Trophoblast cell (in vitro differentiated cells and primary cell): ENCODE measurements at regions not wholly inside any gene's neighbourhood (a gene's known extent, or its start where the extent isn't known, plus 50 kb on each side); places are given as distances from the start of the nearest gene placed in this dataset.

ENCODE experiments used
- DNase-seq, 2 donors: peaks; one replicate each; pipeline ENCODE4 v3.0.0-alpha.2; 2016
- H2AFZ ChIP-seq: 2 replicates; pipeline ENCODE4 v1.6.1; 2013; ENCODE audit warnings: low read length, moderate library complexity, mild to moderate bottlenecking; ENCODE audit not compliant: insufficient read depth, poor library complexity
- H2AK5ac ChIP-seq: 2 replicates; pipeline ENCODE4 v1.6.1; 2013; ENCODE audit warnings: mild to moderate bottlenecking, low read length
- H2BK120ac ChIP-seq: 2 replicates; pipeline ENCODE4 v1.6.1; 2013; ENCODE audit warnings: low read length, mild to moderate bottlenecking, moderate library complexity; ENCODE audit not compliant: insufficient read depth, poor library complexity
- H2BK12ac ChIP-seq: 2 replicates; pipeline ENCODE4 v1.6.1; 2013; ENCODE audit warnings: mild to moderate bottlenecking, low read length, moderate library complexity
- H2BK5ac ChIP-seq: 2 replicates; pipeline ENCODE4 v1.6.1; 2013; ENCODE audit warnings: low read length, low read depth, moderate library complexity, mild to moderate bottlenecking; ENCODE audit not compliant: poor library complexity
- H3K14ac ChIP-seq: 2 replicates; pipeline ENCODE4 v1.6.1; 2013; ENCODE audit warnings: mild to moderate bottlenecking, low read length
- H3K18ac ChIP-seq: 2 replicates; pipeline ENCODE4 v1.6.1; 2013; ENCODE audit warnings: mild to moderate bottlenecking, low read length
- H3K23ac ChIP-seq: 2 replicates; pipeline ENCODE4 v1.6.1; 2013; ENCODE audit warnings: low read length
- H3K27ac ChIP-seq: 2 replicates; pipeline ENCODE4 v1.5.1; 2013; ENCODE audit warnings: low read depth, mild to moderate bottlenecking, inconsistent platforms, low read length, moderate library complexity
- H3K27me3 ChIP-seq: 2 replicates; pipeline ENCODE4 v1.6.1; 2013; ENCODE audit warnings: inconsistent platforms, mild to moderate bottlenecking, low read length, moderate library complexity; ENCODE audit not compliant: insufficient read depth
- H3K36me3 ChIP-seq, 2 experiments: 1 replicate in 1 of 2; 2 replicates in 1 of 2; pipeline ENCODE4 v1.6.1; 2013; ENCODE audit warnings: low read length in 2 of 2, mild to moderate bottlenecking in 2 of 2, moderate library complexity in 1 of 2; ENCODE audit not compliant: insufficient read depth in 2 of 2, control insufficient read depth in 1 of 2
- H3K4ac ChIP-seq: 2 replicates; pipeline ENCODE4 v1.6.1; 2013; ENCODE audit warnings: low read depth, mild to moderate bottlenecking, low read length, moderate library complexity
- H3K4me1 ChIP-seq, 2 experiments: 1 replicate in 1 of 2; 2 replicates in 1 of 2; pipeline ENCODE4 v1.6.1; 2013; ENCODE audit warnings: low read length in 2 of 2, mild to moderate bottlenecking in 2 of 2, moderate library complexity in 1 of 2; ENCODE audit not compliant: insufficient read depth in 2 of 2, control insufficient read depth in 1 of 2
- H3K4me2 ChIP-seq: 2 replicates; pipeline ENCODE4 v1.6.1; 2013; ENCODE audit warnings: inconsistent platforms, mild to moderate bottlenecking, low read length, moderate library complexity
- H3K4me3 ChIP-seq: 2 replicates; pipeline ENCODE4 v1.5.1; 2013; ENCODE audit warnings: mild to moderate bottlenecking, low read depth, low read length, inconsistent platforms
- H3K79me1 ChIP-seq: one replicate; pipeline ENCODE4 v1.6.1; 2013; ENCODE audit warnings: low read length
- H3K79me2 ChIP-seq: 2 replicates; pipeline ENCODE4 v1.6.1; 2013; ENCODE audit warnings: low read length, mild to moderate bottlenecking; ENCODE audit not compliant: control insufficient read depth, insufficient read depth, poor library complexity
- H3K9ac ChIP-seq: 2 replicates; pipeline ENCODE4 v1.6.1; 2013; ENCODE audit warnings: mild to moderate bottlenecking, low read length
- H3K9me3 ChIP-seq: 2 replicates; pipeline ENCODE4 v1.6.1; 2013; ENCODE audit warnings: low read depth, mild to moderate bottlenecking, control low read depth, inconsistent platforms, low read length; ENCODE audit not compliant: insufficient read depth
- H4K12ac ChIP-seq: 2 replicates; pipeline ENCODE4 v1.6.1; 2013; ENCODE audit warnings: low read depth, mild to moderate bottlenecking, low read length, moderate library complexity
- H4K8ac ChIP-seq: 2 replicates; pipeline ENCODE4 v1.6.1; 2013; ENCODE audit warnings: low read depth, mild to moderate bottlenecking, low read length, moderate library complexity
- H4K91ac ChIP-seq: one replicate; pipeline ENCODE4 v1.6.1; 2013; ENCODE audit warnings: low read depth, mild to moderate bottlenecking, low read length, moderate library complexity
- WGBS: extraction: QIAGEN DNeasy Blood & Tissue Kit; methylation state at CpG from one replicate; pipeline ENCODE4 v1.1.7; 2013; ENCODE audit warnings: missing lambda C conversion rate; ENCODE audit not compliant: insufficient read length, insufficient coverage; ENCODE audit errors: extremely low coverage; 5-methylcytosine and 5-hydroxymethylcytosine counted together

DNA sequence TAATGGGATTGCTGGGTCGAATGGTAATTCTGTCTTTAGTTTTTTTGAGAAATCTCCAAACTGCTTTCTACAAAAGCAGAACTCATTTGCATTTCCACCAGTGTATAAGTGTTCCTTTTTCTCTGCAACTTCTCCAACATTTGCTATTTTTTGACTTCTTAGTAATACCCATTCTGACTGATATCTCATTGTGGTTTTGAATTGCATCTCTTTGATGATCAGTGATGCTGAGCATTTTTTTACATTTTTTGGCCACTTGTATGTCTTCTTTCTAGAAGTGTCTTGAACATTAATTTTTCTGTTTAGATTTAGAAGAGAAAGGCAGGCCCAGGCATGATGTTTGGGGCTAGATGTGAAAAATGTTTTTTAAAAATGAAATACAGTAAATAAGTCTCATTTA, 553.1 kb upstream of the MAN1A1 start:
- no peak overlapping the region for H3K14ac ChIP-seq
- no peak overlapping the region for H2AFZ ChIP-seq
- no peak overlapping the region for H3K4me3 ChIP-seq
- no peaks in the 10 kb centered on the region for H3K79me1 ChIP-seq
- no peaks in the 10 kb centered on the region for H3K27me3 ChIP-seq
- H3K9ac ChIP-seq: no peak overlapping the region
- no CpG with 5 or more reads among the region's 1 CpG for WGBS
- no peak overlapping the region for H2BK12ac ChIP-seq
- H3K23ac ChIP-seq: no peak overlapping the region
- no peak overlapping the region for H2AK5ac ChIP-seq
- H3K4me2 ChIP-seq: no peak overlapping the region
- no peaks in the 10 kb centered on the region for H3K36me3 ChIP-seq
- no peaks in the 10 kb centered on the region for H3K79me2 ChIP-seq
- no peak overlapping the region for H4K91ac ChIP-seq
- H4K12ac ChIP-seq: no peak overlapping the region
- no peak overlapping the region for H2BK5ac ChIP-seq
- H3K27ac ChIP-seq: no peak overlapping the region
- no peak overlapping the region for H3K18ac ChIP-seq
- H4K8ac ChIP-seq: no peak overlapping the region
- no peak overlapping the region for H2BK120ac ChIP-seq
- DNase-seq: no peak
- H3K9me3 ChIP-seq: no peaks in the 10 kb centered on the region
- no peaks in the 10 kb centered on the region for H3K4me1 ChIP-seq
- H3K4ac ChIP-seq: no peak overlapping the region

DNA sequence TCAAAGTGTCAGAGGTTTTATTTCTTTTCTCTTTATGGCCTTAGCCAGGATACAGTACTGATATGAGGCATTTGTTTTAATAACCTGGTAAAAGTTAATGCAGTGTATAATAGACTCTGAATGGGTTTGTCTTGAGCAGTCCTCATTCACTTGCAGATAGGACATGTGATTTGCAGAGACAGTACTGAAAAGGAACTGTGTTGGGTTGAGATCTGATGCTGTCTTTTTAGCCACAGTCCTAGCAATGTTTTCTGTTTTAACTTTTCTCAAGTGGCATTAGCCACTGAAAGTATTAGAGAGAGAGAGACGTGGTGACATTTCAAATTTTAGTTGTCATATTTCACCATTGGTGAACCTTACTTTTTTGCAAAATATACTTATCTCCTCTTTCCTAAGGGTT, 547.2 kb upstream of the MAN1A1 start:
- H4K12ac ChIP-seq: no peak overlapping the region
- H2BK5ac ChIP-seq: no peak overlapping the region
- DNase-seq: no peak
- no peak overlapping the region for H2AK5ac ChIP-seq
- H3K23ac ChIP-seq: no peak overlapping the region
- H3K9ac ChIP-seq: no peak overlapping the region
- H3K79me2 ChIP-seq: no peaks in the 10 kb centered on the region
- no peaks in the 10 kb centered on the region for H3K9me3 ChIP-seq
- no peak overlapping the region for H3K27ac ChIP-seq
- peaks cover 4% of the 10 kb centered on the region for H3K79me1 ChIP-seq
- no peak overlapping the region for H4K91ac ChIP-seq
- no peaks in the 10 kb centered on the region for H3K27me3 ChIP-seq
- H3K4me3 ChIP-seq: no peak overlapping the region
- WGBS: no CpG with 5 or more reads among the region's 1 CpG
- no peaks in the 10 kb centered on the region for H3K36me3 ChIP-seq
- no peak overlapping the region for H2BK120ac ChIP-seq
- H3K14ac ChIP-seq: no peak overlapping the region
- no peak overlapping the region for H4K8ac ChIP-seq
- H3K4me1 ChIP-seq: peaks cover 2 to 10% of the 10 kb centered on the region in 2 experiments
- H3K18ac ChIP-seq: no peak overlapping the region
- no peak overlapping the region for H2AFZ ChIP-seq
- H3K4me2 ChIP-seq: no peak overlapping the region
- H2BK12ac ChIP-seq: no peak overlapping the region
- no peak overlapping the region for H3K4ac ChIP-seq

DNA sequence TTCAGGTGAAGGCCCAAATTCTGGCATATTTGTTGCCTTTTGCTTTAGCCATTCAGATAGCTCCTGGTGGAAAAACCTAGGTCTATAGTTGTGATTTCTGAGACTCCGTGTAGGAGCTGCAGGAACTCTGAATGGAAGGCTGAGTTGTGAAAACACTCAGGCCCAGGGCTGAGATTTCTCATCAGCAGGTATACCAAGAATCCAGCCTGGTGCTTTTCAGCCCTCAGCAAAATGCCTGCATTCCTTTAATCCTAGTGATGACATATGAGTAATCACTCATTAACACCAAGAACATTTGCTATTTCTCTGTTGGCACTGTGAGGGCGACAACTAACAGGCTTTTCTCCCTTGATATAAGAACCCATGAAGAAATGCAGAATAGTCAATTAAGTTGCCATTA, 546.1 kb upstream of the MAN1A1 start:
- Histone ChIP-seq H4K12ac (no peak overlapping the region), H4K91ac (no peak overlapping the region), H2BK12ac (no peak overlapping the region), H2AFZ (no peak overlapping the region), H3K27ac (no peak overlapping the region), H3K4me2 (no peak overlapping the region), H3K14ac (no peak overlapping the region), H2BK120ac (no peak overlapping the region), H3K9ac (no peak overlapping the region), H3K27me3 (no peaks in the 10 kb centered on the region), H2AK5ac (no peak overlapping the region), H2BK5ac (no peak overlapping the region), H3K18ac (no peak overlapping the region), H3K4me3 (no peak overlapping the region), H3K4ac (no peak overlapping the region), H3K23ac (no peak overlapping the region), H3K9me3 (no peaks in the 10 kb centered on the region), H3K4me1 (peaks cover 6 to 14% of the 10 kb centered on the region in 2 experiments), H3K36me3 (no peaks in the 10 kb centered on the region), H4K8ac (no peak overlapping the region), H3K79me2 (no peaks in the 10 kb centered on the region), H3K79me1 (peaks cover 8% of the 10 kb centered on the region)
- DNase-seq: peak; percentile 79 to 86
- no CpG with 5 or more reads among the region's 2 CpGs for WGBS

GRCh38 chr6:119894811-119895210, 545.2 kb upstream of the MAN1A1 start:
- H4K8ac ChIP-seq: no peak overlapping the region
- H4K12ac ChIP-seq: no peak overlapping the region
- H2BK120ac ChIP-seq: peak overlapping the region; percentile 46
- H3K27me3 ChIP-seq: no peaks in the 10 kb centered on the region
- H3K36me3 ChIP-seq: no peaks in the 10 kb centered on the region
- H3K9me3 ChIP-seq: no peaks in the 10 kb centered on the region
- H2AFZ ChIP-seq: no peak overlapping the region
- no peak overlapping the region for H2AK5ac ChIP-seq
- no peak overlapping the region for H3K4me3 ChIP-seq
- H3K23ac ChIP-seq: no peak overlapping the region
- no peak overlapping the region for H3K18ac ChIP-seq
- H4K91ac ChIP-seq: no peak overlapping the region
- DNase-seq: no peak
- H3K14ac ChIP-seq: no peak overlapping the region
- no peak overlapping the region for H3K4me2 ChIP-seq
- H3K4me1 ChIP-seq: peaks cover 9 to 17% of the 10 kb centered on the region in 2 experiments
- H3K27ac ChIP-seq: no peak overlapping the region
- H3K4ac ChIP-seq: no peak overlapping the region
- no peak overlapping the region for H2BK5ac ChIP-seq
- H3K79me2 ChIP-seq: no peaks in the 10 kb centered on the region
- no peak overlapping the region for H3K9ac ChIP-seq
- H3K79me1 ChIP-seq: peaks cover 11% of the 10 kb centered on the region
- H2BK12ac ChIP-seq: no peak overlapping the region
